Keratinocyte (primary cell): ENCODE measurements at regions not wholly inside any gene's neighbourhood (a gene's known extent, or its start where the extent isn't known, plus 50 kb on each side); places are given as distances from the start of the nearest gene placed in this dataset.

Experiments
- DNase-seq: peaks from one replicate; pipeline ENCODE4 v3.0.0-alpha.2; 2011; ENCODE audit warnings: low read depth, missing footprints, low spot score
- FAIRE-seq: peaks from 2 replicates; lab custom pipeline; 2011; peaks lifted over from hg19 to GRCh38; lab: Jason Lieb, UNC
- H2AFZ ChIP-seq: 2 replicates; pipeline ENCODE4 v1.6.0; 2012; ENCODE audit warnings: low read length, control low read depth, inconsistent platforms; ENCODE audit not compliant: control insufficient read depth
- H3K27ac ChIP-seq: 2 replicates; pipeline ENCODE4 v1.5.1; 2011; ENCODE audit warnings: low read length; ENCODE audit not compliant: control insufficient read depth, insufficient read depth
- H3K27me3 ChIP-seq: 3 replicates; pipeline ENCODE4 v1.6.0; 2011; ENCODE audit warnings: low read length; ENCODE audit not compliant: control insufficient read depth, insufficient read depth; ENCODE audit errors: extremely low read depth
- H3K36me3 ChIP-seq, 2 experiments: 2 replicates in 1 of 2; 3 replicates in 1 of 2; pipeline ENCODE4 v1.5.1; 2011; ENCODE audit warnings: low read length in 2 of 2, mild to moderate bottlenecking in 1 of 2; ENCODE audit not compliant: control insufficient read depth in 2 of 2, insufficient read depth in 2 of 2; ENCODE audit errors: extremely low read depth in 1 of 2
- H3K4me1 ChIP-seq: 3 replicates; pipeline ENCODE4 v1.5.1; 2011; ENCODE audit warnings: low read length; ENCODE audit not compliant: control insufficient read depth, insufficient read depth; ENCODE audit errors: extremely low read depth
- H3K4me2 ChIP-seq: 3 replicates; pipeline ENCODE4 v1.6.0; 2011; ENCODE audit warnings: low read depth, low read length; ENCODE audit not compliant: control insufficient read depth, insufficient read depth; ENCODE audit errors: extremely low read depth
- H3K4me3 ChIP-seq, 3 experiments: fragments of 200-600 bp in 1 of 3; sonication (generic) in 1 of 3; 2 replicates in 2 of 3; 3 replicates in 1 of 3; pipeline ENCODE4 v1.5.1; 2011 to 2016; ENCODE audit warnings: low read length in 3 of 3, mild to moderate bottlenecking in 3 of 3, control low read depth in 2 of 3, inconsistent platforms in 1 of 3, low read depth in 1 of 3, mixed read lengths in 1 of 3, mixed run types in 1 of 3, moderate library complexity in 1 of 3; ENCODE audit not compliant: control insufficient read depth in 2 of 3, insufficient read depth in 2 of 3; ENCODE audit errors: extremely low read depth in 1 of 3
- H3K79me2 ChIP-seq: 2 replicates; pipeline ENCODE4 v1.6.0; 2012; ENCODE audit warnings: low read length; ENCODE audit not compliant: control insufficient read depth, insufficient read depth
- H3K9ac ChIP-seq: 3 replicates; pipeline ENCODE4 v1.6.0; 2011; ENCODE audit warnings: low read length; ENCODE audit not compliant: control insufficient read depth, insufficient read depth; ENCODE audit errors: extremely low read depth
- H3K9me1 ChIP-seq: 3 replicates; pipeline ENCODE4 v1.6.0; 2011; ENCODE audit warnings: low read length; ENCODE audit not compliant: control insufficient read depth, insufficient read depth; ENCODE audit errors: extremely low read depth
- H3K9me3 ChIP-seq: 2 replicates; pipeline ENCODE4 v1.5.1; 2012; ENCODE audit warnings: low read depth, low read length; ENCODE audit not compliant: control insufficient read depth
- H4K20me1 ChIP-seq: 3 replicates; pipeline ENCODE4 v1.6.0; 2011; ENCODE audit warnings: low read length; ENCODE audit not compliant: control insufficient read depth, insufficient read depth; ENCODE audit errors: extremely low read depth
- CTCF ChIP-seq, 3 experiments: IDR thresholded peaks in 1 of 3; conservative IDR thresholded peaks in 1 of 3; optimal IDR thresholded peaks in 1 of 3; 2 replicates in 2 of 3; 3 replicates in 1 of 3; pipeline versions ENCODE3 to v1.5.1; 2011; ENCODE audit warnings: low read length in 3 of 3, mild to moderate bottlenecking in 3 of 3, moderate library complexity in 2 of 3, control low read depth in 1 of 3, inconsistent platforms in 1 of 3; ENCODE audit not compliant: insufficient read depth in 2 of 3; ENCODE audit errors: extremely low read depth in 1 of 3
- EZH2 ChIP-seq: IDR thresholded peaks from one replicate; pipeline ENCODE4 v1.6.1; 2012; ENCODE audit warnings: inconsistent platforms, mild to moderate bottlenecking, low read length, moderate library complexity
- dilution Hi-C: fragments of 300-500 bp; cut with MboI; formaldehyde crosslinking; loops from one replicate; pipeline ENCODE4 v1.7.0; 2020; ENCODE audit warnings: low sequenced_read_pairs; ENCODE audit not compliant: extremely low pct_ligation_motif_present

GRCh38 chr2:175323162-175323561, 141.7 kb upstream of the ATP5MC3 start:
- Histone ChIP-seq H3K4me3 (no peak overlapping the region), H3K9me1 (no peaks in the 10 kb centered on the region), H3K79me2 (no peaks in the 10 kb centered on the region), H4K20me1 (no peaks in the 10 kb centered on the region), H3K9me3 (no peaks in the 10 kb centered on the region), H3K27ac (no peak overlapping the region), H3K27me3 (no peaks in the 10 kb centered on the region), H3K4me2 (no peak overlapping the region), H3K36me3 (no peaks in the 10 kb centered on the region), H3K9ac (no peak overlapping the region), H2AFZ (no peak overlapping the region), H3K4me1 (no peaks in the 10 kb centered on the region)
- DNase-seq (no peak), FAIRE-seq (no peak)
- dilution Hi-C loops: no loop called here
- TF ChIP-seq CTCF (optimal IDR thresholded peaks at IDR 0.05 in 1 of 3, IDR thresholded peaks at IDR 0.05 in 1 of 3, conservative IDR thresholded peaks at IDR 0.05 in 1 of 3; ENCODE audit: extremely low read depth in 1 of 3, insufficient read depth in 2 of 3, low read length in 3 of 3) (no peak), EZH2 (no peak)

GRCh38 chr2:175318542-175318941, 137.0 kb upstream of the ATP5MC3 start:
- Histone ChIP-seq H3K9me1 (no peaks in the 10 kb centered on the region), H3K9me3 (no peaks in the 10 kb centered on the region), H3K4me3 (no peak overlapping the region), H3K79me2 (no peaks in the 10 kb centered on the region), H3K4me1 (no peaks in the 10 kb centered on the region), H3K4me2 (no peak overlapping the region), H2AFZ (no peak overlapping the region), H3K27ac (no peak overlapping the region), H4K20me1 (no peaks in the 10 kb centered on the region), H3K9ac (no peak overlapping the region), H3K27me3 (no peaks in the 10 kb centered on the region), H3K36me3 (no peaks in the 10 kb centered on the region)
- DNase-seq (no peak), FAIRE-seq (no peak)
- dilution Hi-C loops: no loop called here
- TF ChIP-seq EZH2 (no peak), CTCF (optimal IDR thresholded peaks at IDR 0.05 in 1 of 3, IDR thresholded peaks at IDR 0.05 in 1 of 3, conservative IDR thresholded peaks at IDR 0.05 in 1 of 3; ENCODE audit: extremely low read depth in 1 of 3, insufficient read depth in 2 of 3, low read length in 3 of 3) (no peak)
